GM18867 (cell line): ENCODE measurements at regions not wholly inside any gene's neighbourhood (a gene's known extent, or its start where the extent isn't known, plus 50 kb on each side); places are given as distances from the start of the nearest gene placed in this dataset.
A peak's percentile ranks its signal among the peaks of the same experiment; 100 is the strongest.
"Not testable (repeated sequence)": the region's sequence is repeated elsewhere in the genome, so short reads cannot be mapped to it uniquely, and the experiment has no call there.

Experiments used
- ATAC-seq: cut with Tn5 transposase; IDR thresholded peaks from one replicate; pipeline ENCODE4 v1.9.1; 2021; ENCODE audit warnings: mild to moderate bottlenecking, moderate library complexity; ENCODE audit not compliant: unreplicated experiment

- ATAC-seq = no peak
Measured at GRCh38 chr6:80531681-80532619, 425.5 kb downstream of the BCKDHB start.

- ATAC-seq = no peak
Measured at GRCh38 chr6:80530103-80530502, 423.6 kb downstream of the BCKDHB start.

- no peak for ATAC-seq
Measured at GRCh38 chr6:80528115-80528514, 421.6 kb downstream of the BCKDHB start.

DNA sequence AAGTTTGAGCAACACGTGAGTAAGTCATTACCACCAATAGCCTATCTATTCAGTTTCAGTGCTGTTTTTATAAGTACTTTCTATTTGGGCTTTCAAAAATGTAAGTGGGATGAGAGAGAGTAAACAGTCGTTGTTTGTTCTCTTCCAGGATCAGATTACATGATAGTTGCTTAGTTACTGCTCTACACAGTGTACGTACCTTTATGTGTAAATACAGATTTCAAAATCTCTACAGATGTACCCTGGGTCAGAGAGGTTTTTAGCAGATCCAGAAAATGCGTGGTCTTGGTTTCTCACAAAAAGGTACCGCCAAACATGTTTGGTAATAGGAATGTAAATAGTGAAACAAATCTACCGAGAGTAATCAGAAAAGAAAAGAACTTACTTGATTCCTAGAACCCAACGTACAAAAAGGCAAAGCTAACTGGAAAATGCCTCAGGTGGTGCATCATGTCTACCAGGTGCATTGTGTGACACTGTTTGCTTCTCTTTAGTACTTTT lies 421.1 kb downstream of the BCKDHB start:
- no peak for ATAC-seq

DNA sequence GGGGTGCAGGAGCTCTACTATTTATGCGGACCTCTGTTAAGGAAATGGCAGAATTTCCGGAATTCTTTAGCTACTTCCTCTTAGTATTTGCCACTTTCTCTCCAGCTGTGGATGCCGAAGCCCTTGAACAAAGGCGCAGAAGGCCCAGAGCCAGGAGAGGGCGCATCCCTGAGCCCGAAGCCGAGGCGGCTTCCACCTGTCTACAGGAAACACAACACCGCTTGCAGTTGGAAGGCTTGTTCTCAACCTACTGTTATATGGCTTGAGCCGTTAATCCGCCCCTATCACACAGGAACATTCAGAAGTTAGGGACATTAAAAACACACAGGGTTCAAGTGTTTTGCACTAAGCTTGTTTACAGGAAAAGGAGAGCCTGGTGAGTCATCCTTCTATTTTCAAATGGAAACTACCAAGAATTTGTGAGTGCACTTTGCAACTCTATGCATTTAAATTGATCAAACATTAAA lies 417.1 kb downstream of the BCKDHB start:
- no peak for ATAC-seq

GRCh38 chr6:80523010-80523409 lies 416.5 kb downstream of the BCKDHB start:
- no peak for ATAC-seq

GRCh38 chr6:80522576-80522975 lies 416.1 kb downstream of the BCKDHB start:
- ATAC-seq = no peak

GRCh38 chr6:80519811-80520594 lies 413.5 kb downstream of the BCKDHB start:
- no peak for ATAC-seq

- ATAC-seq = no peak
Measured at GRCh38 chr6:80517525-80517924, 411.1 kb downstream of the BCKDHB start.

DNA sequence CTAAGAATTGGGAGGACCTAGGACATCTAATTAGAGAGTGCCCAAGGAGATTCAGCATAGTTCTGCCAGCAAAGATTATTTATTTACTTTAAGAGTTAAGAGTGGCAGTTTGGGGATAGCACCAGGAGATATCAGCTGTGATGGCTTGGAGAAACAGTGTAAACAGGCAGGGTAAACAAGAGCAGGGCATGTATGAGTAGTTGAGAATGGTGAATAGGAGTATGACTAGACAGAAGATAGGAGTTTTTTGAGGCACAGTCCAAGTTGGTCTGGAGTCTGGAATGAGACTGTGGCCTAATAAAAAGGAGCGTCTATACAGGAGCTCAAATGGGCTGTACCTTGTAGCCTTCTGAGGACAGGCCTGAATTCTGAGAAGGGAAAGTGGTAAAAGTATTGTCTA lies 404.1 kb downstream of the BCKDHB start:
- ATAC-seq = not testable (repeated sequence)

DNA sequence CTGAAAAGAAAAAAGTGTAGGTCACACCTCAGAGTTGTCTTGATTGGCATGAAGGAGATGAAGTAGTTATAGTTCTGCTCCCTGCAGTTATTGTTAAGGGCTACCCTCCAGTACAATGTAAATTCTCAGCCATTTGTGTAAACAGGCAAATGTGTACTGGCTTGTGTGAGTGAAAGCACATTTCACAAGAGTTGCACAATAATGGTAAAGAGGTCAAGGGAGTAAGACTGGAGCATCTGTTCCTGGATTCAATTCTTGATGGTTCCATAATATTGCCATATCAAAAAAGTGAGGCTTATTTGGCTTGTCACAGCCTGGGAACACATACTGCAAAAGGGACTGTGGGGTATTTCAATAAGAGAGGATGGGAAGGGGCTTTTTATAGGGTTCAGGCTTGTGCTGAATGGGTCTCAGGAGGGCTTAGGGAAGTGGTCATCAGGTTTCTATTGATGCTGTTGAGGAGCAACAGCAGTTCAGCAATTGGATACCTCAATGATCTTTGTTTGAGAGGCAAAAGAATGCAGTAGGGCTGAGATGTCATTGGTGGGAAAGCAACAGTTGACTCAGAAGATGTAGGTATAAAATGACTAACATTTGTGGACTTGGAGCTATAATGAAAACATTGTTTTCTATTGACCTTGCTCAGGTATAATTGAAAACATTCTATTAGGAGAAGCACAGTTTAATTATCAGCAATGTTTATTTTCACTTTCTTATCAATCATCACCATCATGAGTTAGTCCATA lies 402.6 kb downstream of the BCKDHB start:
- no peak for ATAC-seq

GRCh38 chr6:80504882-80505281 lies 398.4 kb downstream of the BCKDHB start:
- ATAC-seq = no peak

DNA sequence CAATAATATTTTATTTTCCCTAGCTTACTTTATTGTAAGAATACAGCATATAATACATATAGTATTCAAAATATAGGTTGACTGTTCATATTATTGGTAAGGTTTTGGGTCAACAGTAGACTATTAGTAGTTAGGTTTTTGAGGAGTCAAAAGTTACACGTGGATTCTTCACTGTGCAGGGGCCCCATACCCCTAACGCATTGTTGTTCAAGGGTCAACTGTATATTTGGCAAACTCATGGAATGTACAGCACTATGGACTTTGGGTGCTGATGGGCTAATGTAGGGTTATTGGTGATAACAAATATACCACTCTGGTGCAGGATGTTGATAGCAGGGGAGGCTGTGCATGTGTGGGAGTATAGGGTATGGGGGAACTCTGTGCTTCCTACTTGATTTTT lies 397.2 kb downstream of the BCKDHB start:
- ATAC-seq = no peak

DNA sequence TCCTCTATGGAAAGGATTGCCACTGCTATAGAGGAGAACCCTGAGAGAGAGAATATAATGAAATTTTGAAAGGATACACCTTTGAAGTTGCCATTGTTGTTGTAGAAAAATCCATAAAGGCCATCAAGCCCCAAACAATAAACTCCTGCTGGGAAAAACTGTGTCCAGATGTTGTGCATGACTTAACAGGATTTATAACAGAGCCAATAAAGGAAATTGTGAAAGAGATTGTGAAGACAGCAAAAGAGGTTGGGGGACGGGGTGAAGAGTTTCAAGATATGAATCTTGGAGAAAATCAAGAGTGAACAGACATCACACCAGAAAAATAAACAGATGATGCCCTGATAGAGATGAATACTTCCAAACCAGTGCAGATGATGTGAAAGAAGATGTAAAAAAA lies 396.4 kb downstream of the BCKDHB start:
- no peak for ATAC-seq

DNA sequence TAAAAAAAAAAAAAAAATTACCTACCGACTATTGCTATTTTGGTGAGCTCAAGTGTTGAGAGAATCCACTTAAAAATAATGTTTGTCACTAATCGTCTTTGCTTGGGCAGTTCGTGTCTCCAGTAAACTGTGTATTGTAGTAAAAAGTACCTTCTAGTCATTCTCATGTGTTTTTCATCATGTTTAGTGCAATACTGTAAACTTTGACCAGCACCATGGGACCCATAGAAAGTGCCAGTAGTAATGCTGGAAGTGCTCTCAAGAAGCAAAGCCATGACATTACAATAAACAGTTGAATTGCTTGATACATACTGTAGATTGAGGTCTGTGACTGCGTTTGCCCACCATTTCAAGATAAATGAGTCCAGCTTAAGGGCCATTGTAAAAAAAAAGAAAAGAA lies 395.2 kb downstream of the BCKDHB start:
- ATAC-seq = no peak

- not testable (repeated sequence) for ATAC-seq
Measured at GRCh38 chr6:80497696-80498486, 391.4 kb downstream of the BCKDHB start.

GRCh38 chr6:80489911-80490635 lies 383.6 kb downstream of the BCKDHB start:
- ATAC-seq = peak; percentile 89

GRCh38 chr6:80488190-80488589 lies 381.7 kb downstream of the BCKDHB start:
- peak; percentile 95 for ATAC-seq

GRCh38 chr6:80485494-80485893 lies 379.0 kb downstream of the BCKDHB start:
- ATAC-seq = not testable (repeated sequence)
